GM19238 (cell line): ENCODE measurements at regions not wholly inside any gene's neighbourhood (a gene's known extent, or its start where the extent isn't known, plus 50 kb on each side); places are given as distances from the start of the nearest gene placed in this dataset.

Source experiments
- DNase-seq: peaks from one replicate; pipeline ENCODE4 v3.0.0; 2011; ENCODE audit warnings: low spot score; ENCODE audit not compliant: insufficient read length

DNA sequence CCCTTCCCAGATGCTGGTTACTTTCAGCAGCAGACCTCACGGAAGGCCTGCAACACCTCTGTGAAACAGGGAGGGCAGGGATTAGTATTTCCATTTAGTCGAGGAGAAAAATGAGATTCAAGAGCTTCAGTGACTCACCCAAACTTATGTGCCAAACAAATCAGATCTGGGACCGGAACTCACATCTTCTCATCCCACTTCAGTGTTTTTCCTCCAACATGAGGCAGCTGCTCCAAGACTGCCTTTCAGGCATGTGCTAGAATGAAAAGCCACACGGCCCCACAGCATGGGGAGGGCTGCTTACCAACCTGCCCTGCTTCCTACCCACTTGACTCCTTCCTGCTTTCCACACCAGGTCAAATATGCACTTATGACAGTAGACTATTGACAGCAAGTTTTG is 129.4 kb upstream of the SLC24A5 start:
- no peak for DNase-seq

DNA sequence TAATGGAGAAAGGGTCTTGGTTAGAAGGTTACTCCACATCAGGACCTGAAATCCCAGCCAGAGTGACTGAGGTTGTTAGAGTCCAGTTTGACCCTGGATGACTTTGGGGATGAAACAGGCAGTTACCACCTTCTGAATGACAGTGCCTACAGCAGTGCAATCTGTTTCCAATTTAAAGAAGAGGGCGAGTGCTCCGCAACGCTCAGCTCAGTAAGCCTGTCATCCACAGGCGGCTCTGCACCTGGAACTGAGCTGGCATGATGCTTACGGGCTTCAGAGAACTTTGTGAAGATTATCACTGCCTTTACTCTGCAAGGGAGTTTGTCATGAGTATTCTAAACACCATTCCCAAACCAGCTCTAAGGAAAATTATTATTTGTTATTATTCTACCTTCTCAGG is 127.7 kb upstream of the SLC24A5 start:
- no peak for DNase-seq

DNA sequence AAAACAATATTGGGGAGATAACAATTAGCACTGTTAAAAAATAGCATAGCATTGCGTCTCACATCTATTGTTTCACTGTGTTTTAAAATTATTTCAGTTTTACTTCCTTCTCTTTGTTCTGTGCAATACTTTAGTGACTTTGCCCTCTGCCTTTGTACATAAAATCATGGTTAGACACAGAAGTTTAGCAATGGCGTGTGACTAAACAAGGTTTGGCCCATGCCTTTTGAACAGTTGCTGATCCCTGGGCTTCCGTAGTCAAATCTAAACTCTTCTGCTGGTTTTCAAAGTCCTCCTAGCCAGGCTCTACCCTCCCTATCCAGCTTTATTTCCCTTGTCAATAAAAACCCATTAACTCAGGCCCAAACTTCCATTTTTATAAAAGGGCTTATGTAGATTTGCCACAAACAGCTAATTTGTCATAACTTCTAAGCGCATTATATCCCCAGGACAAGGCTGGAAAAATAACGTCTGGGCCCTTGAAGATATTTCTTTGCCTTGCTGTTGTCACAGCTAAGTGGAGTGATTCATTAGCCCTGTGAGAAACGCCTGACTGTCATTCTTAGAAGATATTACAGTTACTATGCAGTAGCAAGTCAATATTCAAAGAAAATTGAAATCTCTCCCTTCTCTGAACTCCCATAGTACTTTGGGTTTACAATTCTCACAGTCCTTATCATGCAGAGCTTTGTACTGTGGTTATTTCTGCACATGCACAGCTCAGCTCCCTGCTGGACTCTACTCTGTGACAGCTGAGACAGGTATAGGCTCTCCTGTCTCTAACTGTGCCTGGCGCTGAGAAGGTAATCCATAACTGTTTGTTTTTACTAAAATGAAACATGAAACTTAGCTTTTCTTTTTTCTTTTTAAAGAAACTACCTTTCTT is 123.4 kb upstream of the SLC24A5 start:
- DNase-seq, result no peak

DNA sequence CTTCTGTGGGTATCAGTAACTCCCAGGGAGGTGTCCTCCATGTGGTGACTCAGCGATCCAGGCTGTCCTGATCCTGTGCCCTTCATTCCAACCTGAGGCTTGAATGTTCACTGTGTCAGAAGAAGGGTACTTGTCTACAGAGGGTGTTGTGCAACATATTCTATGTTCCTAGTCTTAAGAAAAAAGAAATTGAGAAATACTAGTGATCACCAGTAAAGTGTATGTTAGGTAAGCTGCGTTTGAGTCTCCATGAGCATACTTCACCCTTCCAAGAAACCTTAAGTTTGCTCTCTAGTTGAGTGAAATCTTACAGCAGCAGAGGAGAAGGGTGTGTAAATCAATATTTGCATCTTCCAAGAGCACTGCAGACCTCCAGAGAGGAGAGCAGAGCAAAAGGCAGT is 122.2 kb upstream of the SLC24A5 start:
- DNase-seq, result no peak

DNA sequence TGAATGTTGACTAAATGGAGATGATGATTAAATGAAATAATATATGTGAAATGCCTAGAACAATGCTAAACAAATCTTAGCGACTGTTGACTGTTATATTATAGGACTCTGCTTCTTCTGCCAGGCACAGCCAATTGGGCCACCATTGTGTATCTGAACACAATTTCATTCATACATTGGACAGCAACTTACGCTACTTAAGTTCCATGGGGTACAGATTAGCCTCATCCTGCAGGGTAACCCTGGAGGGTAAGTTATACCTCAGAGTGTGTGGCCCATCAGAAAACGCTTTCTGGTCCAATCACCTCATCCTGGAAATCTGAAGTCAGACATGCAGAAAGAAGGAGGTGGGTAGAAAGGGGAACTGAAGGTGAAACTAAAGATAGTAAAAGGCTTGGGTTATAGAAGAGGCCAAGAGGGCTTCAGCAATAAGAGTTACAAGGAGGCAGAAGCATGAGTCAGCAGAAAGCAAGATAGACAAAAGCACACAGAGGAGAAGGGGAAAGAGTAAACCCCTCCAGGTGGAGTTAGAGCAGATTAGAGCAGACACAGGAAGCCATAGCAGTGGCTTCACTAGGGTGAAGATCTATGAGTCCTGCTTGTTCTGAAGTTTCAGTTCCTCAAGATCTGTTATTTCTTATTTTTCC is 119.3 kb upstream of the SLC24A5 start:
- peak; percentile 21 for DNase-seq

- DNase-seq, result no peak
These were observed 118.0 kb upstream of the SLC24A5 start for GRCh38 chr15:48002767-48003166.

DNA sequence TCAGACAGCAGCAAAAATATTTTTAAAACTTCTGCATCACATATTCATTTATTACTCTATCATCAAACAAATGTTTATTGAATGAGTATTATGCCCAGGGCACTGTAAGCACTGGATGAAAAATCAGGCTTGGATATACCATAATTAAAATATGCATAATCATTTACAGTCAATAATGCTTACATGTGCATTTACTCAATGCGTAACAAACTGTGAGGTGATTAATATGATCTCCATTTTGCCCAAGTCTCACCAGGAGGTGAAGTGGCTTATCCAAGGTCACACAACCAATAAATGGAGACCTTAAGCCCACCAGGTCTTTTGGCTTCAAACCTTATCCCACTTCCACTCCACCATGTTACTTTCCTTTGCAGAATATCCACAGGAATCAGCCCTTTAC is 117.3 kb upstream of the SLC24A5 start:
- DNase-seq, result no peak

DNA sequence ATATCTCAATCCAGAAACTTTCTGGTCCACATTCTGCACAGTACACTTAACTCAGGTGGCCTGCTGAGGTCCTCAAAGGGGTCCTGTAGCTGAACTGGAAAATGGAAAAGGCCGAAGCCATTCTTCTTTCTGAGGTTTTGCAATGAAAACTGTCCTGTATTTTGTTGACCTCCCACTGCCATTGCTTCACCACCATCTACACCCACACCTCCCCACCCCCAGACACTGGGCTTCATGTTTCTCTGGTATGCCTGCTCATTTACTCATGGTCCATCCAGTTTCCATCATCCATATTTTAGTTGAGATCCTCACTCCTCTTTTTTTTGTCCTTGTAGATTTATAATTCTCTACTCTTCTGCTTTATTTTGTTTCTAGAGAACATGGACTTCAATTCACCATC is 115.7 kb upstream of the SLC24A5 start:
- no peak for DNase-seq

- DNase-seq, result no peak
These were observed 114.7 kb upstream of the SLC24A5 start for GRCh38 chr15:48006031-48006511.

DNA sequence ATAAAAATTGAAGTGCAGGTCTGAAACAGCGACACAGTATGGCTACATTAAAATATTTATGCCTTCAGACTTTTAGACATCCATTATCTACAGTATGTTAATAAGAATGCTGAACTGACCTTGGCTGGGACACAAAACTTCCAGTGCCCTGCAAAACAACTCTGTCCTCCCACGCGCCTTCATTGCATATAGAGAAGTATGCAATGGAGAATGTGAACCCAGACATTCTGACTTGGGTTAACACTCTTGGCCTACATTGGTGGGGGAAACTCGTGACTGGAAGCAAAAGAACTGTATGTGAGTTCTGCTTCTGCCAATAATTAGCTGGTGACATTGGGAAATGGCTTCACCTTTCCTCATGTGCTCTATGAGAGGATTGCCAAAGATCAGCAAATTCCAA is 110.5 kb upstream of the SLC24A5 start:
- DNase-seq, result no peak

- DNase-seq, result no peak
These were observed 108.6 kb upstream of the SLC24A5 start for GRCh38 chr15:48012191-48012590.

DNA sequence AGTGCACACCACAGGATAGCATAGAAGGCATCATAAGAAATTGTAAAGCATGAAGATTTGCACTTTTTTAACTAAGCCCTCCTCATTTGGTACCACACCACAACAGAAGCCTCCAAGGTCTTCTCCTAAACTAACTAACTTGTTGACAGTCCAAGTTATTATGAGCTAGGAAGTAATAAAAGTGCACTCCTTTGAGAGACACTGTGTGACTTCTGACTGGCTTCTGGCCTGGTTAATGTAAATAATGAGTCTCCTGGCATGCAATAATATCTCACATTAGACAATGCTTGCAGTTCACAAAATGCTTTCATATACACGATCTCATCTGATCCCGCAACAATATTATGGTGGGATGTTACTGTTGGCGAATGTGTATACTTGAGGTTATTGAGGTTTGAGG is 103.9 kb upstream of the SLC24A5 start:
- DNase-seq, result no peak

DNA sequence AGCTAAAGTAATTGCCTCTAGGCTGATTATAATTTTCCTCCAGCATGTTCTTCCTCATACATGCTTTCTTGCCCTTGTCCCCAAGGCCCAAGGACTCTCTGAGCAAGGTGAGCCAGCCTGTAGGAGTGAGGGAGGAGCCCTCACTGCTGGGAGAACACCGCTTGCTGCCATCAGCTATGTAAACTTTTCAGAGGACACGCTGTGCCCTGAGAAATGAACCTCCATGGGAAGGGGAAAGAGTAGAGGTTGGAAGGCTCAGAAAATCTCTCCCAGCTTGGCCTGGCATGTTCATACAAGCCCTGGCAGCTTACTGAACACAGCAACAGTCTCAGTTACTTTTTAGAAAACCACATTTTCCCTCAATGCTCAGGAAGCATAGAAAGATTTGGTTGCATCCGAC is 103.0 kb upstream of the SLC24A5 start:
- no peak for DNase-seq

DNA sequence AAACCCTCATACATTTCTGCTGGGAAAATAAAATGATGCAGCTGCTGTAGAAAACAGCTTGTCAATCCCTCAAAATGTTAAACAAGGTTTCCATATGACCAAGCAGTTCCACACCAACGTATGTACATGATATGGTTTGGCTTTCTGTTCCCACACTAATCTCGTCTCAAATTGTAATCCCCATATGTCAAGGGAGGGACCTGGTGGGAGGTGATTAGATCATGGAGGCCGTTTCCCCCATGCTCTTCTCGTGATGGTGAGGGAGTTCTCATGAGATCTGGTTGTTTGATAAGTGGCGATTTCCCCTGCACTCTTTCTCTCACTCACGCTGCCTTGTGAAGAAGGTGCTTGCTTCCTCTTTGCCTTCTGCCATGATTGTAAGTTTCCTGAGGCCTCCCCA is 100.6 kb upstream of the SLC24A5 start:
- no peak for DNase-seq

- DNase-seq, result no peak
These were observed 99.3 kb upstream of the SLC24A5 start for GRCh38 chr15:48021336-48022086.

DNA sequence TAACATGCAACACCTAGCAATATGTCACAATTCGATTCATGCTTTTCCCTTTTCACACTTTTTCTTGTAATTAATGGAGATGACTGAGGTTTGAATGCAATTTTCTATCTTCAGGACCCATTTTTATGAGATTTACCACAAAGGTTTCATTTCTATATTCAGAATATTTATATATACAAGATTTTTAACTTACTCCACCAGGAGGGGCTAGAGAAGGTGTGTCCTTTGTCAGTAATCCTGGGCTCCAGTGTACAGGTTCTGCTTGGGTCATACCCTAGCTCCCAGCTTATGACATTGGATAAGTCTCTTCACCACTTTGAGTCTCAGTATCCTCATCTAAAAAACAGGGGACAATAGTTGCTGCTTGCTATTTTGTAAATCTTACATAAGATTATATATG is 95.7 kb upstream of the SLC24A5 start:
- DNase-seq, result no peak

DNA sequence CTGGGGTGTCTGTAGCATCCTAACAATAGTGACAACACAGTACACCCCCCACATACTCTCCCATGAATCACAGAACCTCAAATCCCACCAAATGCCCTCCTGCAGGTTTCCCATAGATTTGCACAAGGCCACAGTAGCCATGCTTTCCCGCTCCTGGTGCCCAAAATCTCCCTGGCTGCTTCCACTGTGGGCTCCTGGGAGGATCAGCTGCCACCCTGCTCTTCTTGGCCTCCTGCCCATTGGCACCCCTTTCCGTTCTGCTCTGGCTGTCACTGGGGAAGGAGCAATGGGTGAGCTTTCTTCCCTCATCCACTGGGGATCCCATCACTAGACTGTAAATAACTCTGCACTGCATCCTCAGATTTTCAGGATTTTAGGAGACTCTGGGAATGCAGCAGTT is 92.1 kb upstream of the SLC24A5 start:
- DNase-seq, result no peak

- no peak for DNase-seq
These were observed 91.1 kb upstream of the SLC24A5 start for GRCh38 chr15:48029642-48030041.

GRCh38 chr15:48031466-48031865 is 89.3 kb upstream of the SLC24A5 start:
- DNase-seq, result no peak

- no peak for DNase-seq
These were observed 88.8 kb upstream of the SLC24A5 start for GRCh38 chr15:48031973-48032372.

DNA sequence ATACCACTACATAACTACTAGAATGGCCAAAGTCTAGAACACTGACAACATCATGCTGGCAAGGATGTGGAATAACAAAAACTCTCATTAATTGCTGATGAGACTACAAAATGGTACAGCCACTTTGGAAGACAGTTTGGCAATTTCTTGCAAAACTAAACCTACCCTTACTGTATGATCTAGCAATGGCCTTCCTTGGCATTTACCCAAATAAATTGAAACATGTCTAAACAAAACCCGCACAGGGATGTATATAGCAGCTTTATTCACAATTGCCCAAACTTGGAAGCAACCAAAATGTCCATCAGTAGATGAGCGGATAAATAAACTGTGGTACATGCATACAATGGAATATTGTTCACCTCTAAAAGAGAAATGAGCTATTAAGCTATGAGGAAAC is 87.9 kb upstream of the SLC24A5 start:
- DNase-seq, result no peak

DNA sequence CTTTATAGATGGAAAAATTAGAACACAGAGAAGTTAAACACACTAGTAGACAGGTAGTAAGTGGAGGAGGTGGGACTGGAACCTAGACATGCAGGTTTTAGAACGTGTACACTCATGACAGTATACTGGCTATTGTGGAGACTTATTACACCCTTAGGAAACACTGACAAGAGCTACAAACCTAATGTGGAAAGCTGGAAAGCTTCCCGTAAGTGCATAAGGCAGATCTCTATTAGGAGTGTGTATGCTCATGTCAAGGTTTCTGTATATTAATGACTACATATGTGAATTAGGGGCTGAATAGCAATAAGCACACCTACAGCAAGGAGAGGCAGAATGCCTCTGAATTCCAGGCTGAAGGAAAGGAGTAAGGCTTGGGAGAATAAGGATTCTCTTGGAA is 82.6 kb upstream of the SLC24A5 start:
- DNase-seq, result no peak
